Fibroblast of skin of left quadriceps (primary cell): ENCODE measurements at regions not wholly inside any gene's neighbourhood (a gene's known extent, or its start where the extent isn't known, plus 50 kb on each side); places are given as distances from the start of the nearest gene placed in this dataset.

Experiments
- DNase-seq, 2 experiments: peaks; one replicate each; pipeline ENCODE4 v3.0.0-alpha.2; 2013; ENCODE audit warnings: low read depth in 2 of 2

DNA sequence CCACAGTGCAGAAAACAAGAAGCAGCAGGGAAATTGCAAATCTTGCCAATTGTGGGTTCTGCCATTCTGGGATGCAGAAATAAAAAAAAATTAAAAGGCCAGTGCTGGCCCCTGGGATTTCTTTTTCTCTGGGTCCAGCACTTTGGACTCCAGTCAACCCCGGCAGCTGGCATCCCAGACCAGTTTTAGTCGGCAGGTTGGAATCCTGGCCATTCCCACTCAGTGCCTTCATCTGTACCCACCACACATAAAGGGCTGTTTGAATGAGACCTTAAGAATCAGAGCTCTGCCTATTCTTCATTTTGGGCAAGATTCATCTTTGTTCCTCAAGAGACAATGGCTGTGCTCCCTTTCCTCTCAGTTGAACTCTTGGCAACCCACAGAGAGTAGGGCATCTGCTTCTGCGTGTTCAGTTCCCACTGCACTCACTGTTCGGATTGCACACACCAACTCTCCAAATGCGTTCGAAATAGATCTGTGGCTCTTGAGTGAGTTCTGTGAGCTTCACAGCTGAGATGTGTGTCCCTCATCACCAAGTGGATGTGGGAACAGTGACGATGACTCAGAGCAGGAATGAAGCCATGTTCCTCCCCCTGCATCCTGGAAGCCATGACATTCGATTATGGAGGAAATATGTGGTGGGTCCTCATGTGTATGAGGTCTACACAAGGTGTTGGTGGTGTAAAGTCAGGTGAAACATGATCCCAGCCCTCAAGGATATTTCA, 63.0 kb upstream of the EGFR start:
- no peak for DNase-seq

DNA sequence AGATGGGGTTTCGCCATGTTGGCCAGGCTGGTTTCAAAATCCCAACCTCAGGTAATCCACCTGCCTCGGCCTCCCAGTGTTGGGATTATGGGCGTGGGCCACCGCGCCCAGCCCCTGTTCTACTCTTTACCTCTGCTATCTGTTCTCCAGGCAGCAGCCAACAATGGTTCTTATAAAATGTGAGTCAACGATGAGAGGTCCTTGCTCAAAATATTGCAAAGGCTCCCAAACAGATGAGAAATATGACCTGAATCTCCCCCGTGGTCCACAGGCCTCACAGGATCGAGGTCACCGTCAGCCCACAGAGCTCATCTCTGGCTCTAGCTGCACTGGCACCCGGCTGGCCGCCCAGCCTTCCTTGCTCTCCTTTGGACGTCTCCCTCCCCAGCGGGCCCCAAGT, 62.0 kb upstream of the EGFR start:
- DNase-seq: no peak

DNA sequence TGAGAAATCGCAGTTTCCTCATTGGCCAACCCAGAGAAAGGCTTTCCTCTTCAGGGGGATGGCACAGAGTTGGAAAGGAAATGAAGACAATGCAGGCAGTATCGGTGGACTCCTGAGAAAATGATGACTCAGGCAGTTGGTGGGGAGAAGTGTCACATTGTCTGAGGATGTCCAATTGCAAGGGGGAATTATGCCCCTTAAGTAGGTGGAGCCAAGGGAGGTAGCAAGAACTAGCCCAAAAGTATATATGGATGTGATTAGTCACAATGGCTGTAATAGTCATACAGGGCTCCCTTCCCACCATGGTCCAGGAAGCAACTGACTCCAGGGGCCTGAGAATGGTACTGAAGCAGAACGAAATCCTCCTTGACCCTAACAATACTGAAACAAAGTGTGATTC, 58.3 kb upstream of the EGFR start:
- DNase-seq: no peak

DNA sequence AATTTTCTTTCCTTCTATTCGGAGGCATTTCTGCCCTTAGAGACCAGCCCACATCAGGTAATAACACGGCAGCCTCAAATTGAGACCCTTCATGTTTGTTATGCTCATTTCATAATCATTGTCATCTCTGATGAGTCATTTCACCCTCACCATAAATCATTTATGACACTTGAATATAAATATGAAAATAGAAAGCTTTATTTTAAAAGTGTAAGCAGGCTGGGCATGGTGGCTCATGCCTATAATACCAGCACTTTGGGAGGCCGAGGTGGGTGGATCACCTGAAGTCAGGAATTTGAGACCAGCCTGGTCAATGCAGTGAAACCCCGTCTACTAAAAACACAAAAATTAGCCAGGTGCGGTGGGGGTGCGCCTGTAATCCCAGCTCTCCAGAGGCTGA, 57.4 kb upstream of the EGFR start:
- DNase-seq: no peak

DNA sequence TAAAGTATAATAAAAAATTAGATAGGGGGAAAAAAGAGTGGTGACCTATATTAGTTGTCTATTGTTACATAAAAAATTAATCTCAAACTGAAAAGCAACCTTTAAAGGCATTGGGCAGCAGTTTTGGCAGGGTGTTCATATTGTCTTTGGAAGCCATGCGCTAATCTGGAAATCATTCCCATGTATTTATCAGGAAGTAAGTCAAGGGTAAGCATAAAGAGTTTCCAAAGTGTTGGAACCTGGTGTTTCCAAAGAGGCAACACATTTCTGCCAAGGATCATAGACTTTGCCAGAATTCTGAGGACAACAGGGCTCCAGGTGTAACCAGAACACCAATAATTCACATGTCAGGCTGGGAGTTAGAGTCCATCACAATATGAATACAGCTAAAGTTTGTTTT, 55.7 kb upstream of the EGFR start:
- DNase-seq: no peak

DNA sequence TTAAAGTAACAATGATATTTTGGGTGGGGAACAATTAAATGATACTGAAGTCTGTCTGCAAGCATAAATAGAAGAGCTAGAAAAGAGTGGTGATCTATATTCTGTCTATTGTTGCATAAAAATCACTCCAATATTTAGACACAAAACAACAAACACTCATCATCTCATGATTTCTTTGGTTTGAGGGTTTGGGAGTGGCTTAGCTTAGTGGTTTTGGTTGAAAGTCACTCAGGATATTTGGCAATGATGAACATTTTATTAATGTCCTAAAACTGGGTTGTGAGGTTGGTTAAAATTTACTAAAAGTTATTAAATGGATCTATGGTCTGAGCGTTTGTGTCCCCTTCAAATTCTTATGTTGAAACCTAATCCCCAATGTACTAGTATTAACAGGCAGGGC, 54.7 kb upstream of the EGFR start:
- DNase-seq: no peak

DNA sequence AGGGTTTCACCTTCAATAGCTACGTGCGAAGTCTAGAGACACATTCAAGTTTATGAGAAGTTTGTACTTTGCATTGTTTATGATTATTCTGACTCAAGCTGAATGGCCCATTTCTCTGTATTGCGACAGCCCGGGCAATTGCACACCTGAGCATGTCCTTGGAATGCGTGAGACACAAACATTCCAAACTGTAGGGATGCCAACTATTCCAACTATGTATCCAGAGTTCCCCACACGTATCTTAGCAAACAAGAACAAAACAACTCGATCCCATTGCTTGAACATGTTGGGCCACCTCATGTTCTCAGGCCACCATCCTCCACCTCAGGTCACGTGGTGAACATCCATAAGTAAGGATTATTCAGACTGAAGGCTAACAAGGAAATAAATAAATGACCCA, 51.4 kb upstream of the EGFR start:
- no peak for DNase-seq

DNA sequence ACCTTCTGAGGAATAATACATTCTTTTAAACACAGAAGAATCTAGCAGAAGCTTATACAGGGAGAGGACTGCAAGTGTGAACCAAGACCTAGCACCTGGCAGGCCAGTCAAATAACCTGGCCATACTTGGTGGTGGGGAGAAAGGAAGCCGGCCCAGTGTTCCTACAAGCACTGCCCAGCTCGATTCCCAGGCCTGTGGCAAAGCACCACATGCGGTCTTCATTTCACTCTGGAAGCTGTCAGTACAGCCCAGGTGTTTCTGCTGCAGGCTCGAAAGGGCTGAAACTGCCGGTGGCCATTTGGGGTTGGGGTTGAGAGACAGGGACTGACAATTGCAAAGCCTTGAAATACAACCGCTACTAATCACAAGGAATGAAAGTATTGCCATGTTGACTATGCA, 50.8 kb upstream of the EGFR start:
- no peak for DNase-seq
